C4-2B (cell line): ENCODE measurements at regions not wholly inside any gene's neighbourhood (a gene's known extent, or its start where the extent isn't known, plus 50 kb on each side); places are given as distances from the start of the nearest gene placed in this dataset.

Source experiments
- ZFX ChIP-seq: fragments of 450-650 bp; IDR thresholded peaks from 2 replicates; pipeline ENCODE4 v1.6.1; 2017
- TF ChIP-seq, protein P1 (sequence below): fragments of 450-650 bp; conservative IDR thresholded peaks from 2 replicates; pipeline ENCODE4 v1.5.1; 2017; ENCODE audit warnings: mild to moderate bottlenecking

- TF ChIP-seq, protein P1, sequence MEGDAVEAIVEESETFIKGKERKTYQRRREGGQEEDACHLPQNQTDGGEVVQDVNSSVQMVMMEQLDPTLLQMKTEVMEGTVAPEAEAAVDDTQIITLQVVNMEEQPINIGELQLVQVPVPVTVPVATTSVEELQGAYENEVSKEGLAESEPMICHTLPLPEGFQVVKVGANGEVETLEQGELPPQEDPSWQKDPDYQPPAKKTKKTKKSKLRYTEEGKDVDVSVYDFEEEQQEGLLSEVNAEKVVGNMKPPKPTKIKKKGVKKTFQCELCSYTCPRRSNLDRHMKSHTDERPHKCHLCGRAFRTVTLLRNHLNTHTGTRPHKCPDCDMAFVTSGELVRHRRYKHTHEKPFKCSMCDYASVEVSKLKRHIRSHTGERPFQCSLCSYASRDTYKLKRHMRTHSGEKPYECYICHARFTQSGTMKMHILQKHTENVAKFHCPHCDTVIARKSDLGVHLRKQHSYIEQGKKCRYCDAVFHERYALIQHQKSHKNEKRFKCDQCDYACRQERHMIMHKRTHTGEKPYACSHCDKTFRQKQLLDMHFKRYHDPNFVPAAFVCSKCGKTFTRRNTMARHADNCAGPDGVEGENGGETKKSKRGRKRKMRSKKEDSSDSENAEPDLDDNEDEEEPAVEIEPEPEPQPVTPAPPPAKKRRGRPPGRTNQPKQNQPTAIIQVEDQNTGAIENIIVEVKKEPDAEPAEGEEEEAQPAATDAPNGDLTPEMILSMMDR, result no peak
- TF ChIP-seq ZFX, result no peak
Observed at GRCh38 chr2:167843657-167844056, 403.7 kb downstream of the STK39 start.
